GM21447 (cell line): ENCODE measurements at regions not wholly inside any gene's neighbourhood (a gene's known extent, or its start where the extent isn't known, plus 50 kb on each side); places are given as distances from the start of the nearest gene placed in this dataset.

ENCODE experiments used
- ATAC-seq: cut with Tn5 transposase; IDR thresholded peaks from one replicate; pipeline ENCODE4 v1.9.1; 2021; ENCODE audit not compliant: unreplicated experiment

DNA sequence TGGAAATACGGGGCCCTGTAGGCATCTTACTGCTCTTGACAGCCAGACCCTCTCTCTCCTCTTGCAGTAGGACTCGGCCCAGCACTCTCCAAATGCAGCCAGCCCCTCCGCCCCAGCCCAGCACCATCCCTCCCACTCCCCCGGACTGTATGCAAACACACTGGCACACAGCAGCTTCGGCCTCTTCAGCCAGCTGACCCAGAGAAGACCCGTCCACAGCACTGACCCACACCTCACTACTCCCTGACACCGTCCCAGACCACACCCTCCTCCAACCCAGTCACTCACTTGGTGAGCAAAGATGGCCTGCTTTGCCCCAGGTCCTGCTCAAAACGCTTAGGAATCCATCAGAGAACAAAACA lies 164.6 kb downstream of the IGLL1 start:
- no peak for ATAC-seq

- no peak for ATAC-seq
Observed at GRCh38 chr22:23414727-23415489, 165.2 kb downstream of the IGLL1 start.

DNA sequence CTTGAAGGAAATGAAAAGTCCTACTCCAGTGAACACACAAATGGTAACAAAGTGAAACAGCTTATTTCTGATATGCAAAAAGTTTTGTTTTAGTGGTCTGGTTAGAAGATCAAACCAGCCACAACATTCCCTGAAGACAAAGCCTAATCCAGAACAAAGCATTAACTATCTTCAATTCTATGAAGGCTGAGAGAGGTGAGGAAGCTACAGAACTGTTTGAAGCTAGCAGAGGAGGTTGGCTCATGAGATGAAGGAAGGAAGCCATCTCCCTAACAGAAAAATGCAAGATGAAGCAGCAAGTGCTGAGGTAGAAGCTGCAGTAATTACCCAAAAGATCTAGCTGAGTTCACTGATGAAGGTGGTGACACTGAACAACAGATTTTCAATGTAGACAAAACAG lies 168.4 kb downstream of the IGLL1 start:
- ATAC-seq, result no peak

DNA sequence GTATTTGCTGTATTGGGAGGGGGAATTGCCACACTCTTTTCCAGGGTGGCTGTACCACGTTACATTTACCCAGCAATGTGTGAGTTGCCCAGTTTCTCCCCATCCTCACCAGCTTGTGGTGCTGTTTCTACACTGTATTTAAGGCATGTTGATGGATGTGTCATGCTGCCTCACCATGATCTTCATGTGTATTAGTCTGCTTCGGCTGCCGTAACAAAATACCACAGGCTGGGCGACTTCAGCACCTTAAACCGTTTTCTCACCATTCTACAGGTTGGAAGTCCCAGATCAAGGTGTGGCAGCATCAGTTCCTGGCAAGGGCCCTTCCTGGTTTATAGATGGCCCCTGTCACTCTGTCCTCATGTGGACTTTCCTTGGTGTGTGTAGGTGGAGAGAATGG lies 169.7 kb downstream of the IGLL1 start:
- ATAC-seq, result no peak

GRCh38 chr22:23409976-23410375 lies 170.1 kb downstream of the IGLL1 start:
- ATAC-seq, result no peak

DNA sequence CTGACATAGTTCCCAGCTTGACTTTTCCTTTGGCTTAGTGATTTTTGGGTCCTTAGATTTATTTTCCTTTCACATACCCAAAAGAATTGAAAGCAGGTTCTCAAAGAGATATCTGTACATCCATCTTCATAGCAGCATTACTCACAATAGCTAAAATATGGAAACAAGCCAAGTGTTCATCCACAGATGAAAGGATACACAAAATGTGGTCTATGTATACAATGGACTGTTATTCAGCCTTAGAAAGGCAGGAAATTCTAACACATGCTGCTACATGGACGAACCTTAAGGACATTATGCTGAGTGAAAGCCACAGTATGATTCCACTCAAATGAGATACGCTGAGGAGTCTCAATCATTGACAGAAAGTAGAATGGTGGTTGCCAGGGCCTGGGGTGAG lies 171.8 kb downstream of the IGLL1 start:
- no peak for ATAC-seq

- ATAC-seq, result no peak
Observed at GRCh38 chr22:23405366-23405851, 174.7 kb downstream of the IGLL1 start.

GRCh38 chr22:23404689-23405365 lies 175.3 kb downstream of the IGLL1 start:
- ATAC-seq, result no peak

DNA sequence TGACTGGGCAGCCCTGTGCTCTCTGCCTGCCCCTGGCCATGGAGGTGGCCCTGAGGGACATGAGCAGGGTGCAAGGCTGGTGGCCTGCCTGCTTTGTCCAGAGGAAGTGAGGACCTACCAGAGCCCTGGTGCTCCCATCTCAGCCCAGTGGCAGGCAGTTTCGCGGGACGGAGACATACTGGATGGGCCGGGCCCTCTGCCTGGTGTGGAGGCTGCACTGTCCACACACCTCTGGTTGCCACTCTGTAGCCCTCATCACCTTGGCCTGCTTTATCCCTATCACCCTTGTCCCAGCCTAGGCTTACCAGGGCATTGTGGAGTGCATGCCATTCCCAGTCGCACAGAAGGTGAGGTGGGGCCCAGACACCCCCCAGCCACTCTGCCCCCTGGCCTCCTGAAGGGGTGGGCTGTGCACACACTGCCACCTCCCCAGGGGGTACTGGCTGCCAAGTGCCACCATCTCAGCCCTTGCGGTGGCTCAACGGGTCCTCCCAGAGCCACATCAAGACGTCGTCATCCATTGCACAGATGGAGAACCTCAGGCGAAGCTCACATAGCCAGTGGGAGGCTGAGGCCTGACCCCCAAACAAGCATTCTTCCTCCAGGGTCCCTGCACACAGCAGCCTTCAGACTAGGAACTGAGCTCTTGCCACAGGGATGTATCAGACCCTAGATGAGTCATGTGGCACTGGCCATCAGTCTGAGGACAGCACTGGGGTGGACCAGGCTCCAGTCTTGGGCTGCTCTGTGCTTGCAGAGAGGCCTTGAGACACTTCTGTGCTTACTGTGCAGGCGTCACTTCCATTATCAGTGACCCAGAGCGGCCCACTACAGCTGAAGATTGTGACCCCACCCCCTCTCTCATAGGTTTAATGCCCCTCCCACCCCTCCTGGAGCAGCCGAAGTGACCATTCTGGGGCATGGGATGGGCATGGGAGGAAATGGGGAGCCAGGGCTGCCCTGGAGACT lies 176.1 kb downstream of the IGLL1 start:
- no peak for ATAC-seq

DNA sequence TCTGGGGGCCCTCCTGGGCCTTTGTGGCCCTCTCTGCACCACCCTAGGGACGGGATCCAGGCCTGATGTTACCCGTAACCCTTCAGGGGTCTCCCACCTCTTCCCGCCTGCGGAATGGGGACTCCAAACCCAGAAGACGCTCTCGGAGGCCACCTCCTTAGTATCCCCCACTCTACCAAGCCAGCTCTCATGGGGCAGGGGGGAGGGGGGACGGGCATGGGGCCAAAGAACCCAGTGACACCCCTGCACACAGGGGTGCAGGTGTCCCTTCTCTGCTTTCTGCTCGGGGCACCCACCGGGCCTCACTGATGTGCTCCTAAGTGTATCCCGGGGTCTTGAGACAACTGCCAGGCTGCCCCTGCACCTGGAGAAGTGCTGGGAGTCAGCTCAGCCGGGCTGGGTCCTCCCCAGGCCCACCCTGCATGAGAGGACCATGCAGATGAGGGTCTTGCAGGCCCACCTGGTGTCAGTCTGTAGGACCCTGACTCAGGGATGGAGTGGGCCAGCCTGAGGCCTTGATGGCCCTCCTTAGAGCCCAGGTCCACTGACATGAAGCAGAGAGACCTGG lies 176.9 kb downstream of the IGLL1 start:
- ATAC-seq, result no peak

DNA sequence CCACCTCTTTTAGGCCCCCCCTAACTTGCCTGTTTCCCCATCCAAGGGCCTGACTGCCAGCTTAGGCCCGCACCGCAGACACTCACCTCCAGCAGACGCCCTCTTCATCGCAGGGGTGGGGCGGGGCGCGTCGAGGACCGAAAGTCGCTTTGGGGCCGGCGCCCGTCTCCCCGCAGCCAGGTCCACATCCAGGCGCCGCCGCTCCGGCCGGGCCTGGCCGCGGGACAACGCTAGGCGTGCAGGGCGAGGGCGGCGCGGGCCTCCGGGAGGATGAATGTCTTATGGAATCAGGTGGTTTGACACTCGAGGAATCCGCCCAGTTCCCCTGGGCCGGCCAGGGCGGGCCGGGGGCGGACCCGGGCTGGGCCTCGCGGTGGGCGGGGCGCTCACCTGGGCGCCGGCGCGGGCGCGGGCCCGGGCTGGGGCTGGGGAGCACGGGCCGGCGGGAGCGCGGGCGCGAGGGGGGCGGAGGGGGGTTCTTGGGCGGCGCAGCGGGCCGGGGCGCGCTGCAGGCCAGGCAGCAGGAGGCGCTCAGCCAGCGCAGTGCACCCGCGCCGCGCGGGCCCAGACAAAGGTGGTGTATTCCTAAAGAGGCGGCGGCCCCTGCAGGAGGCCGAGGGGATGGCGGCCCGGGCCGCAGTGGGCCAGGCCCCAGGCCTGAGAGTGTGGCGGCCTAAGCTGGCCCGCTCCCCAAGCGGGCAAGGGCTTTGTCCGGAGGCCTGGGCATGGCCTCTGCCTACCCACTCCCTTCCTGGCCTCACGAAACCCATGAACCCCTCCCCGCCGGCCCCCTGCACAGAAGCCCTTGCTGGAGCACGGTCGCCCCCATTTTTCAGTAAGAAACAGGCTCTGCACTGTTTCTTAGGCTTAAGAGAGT lies 177.6 kb downstream of the IGLL1 start:
- ATAC-seq, result no peak

- no peak for ATAC-seq
Observed at GRCh38 chr22:23401910-23402274, 178.2 kb downstream of the IGLL1 start.

DNA sequence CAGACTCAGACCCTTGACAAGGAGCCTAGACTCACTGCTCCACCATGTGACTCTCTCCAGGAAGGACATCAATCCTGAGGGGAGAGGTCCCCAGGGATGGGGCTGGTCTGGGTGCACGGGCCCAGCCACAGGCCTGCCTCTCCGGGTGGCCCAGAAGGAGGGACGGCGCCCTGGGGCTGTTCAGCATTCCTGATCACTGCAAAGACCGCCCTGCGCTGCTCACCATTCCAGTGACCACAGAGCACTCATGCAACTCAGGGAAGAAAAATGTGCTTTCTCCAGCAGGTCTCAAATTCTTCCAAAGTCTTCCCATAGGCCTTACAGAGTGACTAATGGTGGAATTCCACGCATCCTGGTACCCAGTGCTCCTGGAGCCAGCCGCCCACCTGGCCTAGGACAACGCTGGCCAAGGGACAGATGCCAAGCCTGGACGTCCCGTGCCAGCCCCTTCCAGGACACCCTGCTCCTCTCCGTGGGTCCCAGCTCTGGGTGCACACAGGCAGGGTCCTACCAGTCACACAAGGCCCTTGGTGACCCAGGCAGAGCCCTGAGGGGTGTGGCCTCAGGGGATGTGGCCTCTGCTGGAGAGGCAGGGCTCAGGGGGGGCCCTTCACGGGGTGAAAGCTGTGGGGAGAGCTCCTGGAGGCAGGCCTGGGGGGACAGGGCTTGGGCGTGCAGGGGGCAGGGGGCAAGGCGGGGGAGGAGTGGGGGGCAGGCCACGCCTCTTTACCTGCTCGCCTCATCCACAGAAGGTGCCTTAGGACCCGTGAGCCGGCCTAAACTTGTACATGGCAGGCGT lies 178.8 kb downstream of the IGLL1 start:
- ATAC-seq, result no peak

- ATAC-seq, result no peak
Observed at GRCh38 chr22:23400286-23400981, 179.7 kb downstream of the IGLL1 start.

GRCh38 chr22:23399367-23400285 lies 180.5 kb downstream of the IGLL1 start:
- no peak for ATAC-seq

DNA sequence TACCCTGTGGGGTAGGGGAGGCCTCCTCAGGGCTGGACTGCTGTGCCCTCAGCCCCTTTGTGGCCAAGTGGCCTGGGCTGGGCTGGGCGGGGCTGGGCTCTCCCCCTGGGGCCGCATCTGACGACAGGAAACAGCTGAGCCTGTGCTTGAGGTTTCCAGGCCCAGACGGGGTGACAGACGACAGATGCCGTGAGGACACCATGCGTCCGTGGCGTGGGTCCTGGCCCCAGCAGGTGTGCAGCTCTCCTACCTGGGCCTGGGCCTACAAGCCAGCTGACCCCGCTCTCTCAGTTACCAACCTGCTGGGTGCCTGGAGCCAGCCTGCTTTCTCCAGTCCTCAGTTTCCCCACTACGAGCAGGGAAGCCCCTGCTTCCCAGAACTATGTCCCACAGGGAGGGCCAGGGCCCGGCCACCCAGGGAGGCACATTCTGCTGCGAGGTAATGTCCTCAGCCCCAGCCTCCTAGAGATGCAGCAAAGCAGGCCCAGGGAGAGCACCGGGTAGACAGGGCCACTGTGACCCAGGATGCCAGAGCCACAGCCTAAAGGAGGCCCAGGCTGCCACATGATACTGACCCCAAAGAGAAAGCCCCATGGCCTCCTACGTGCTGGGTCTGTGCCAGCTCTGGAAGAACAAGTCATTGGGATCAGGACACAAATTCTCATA lies 181.3 kb downstream of the IGLL1 start:
- no peak for ATAC-seq
